ENCODE measurements at regions not wholly inside any gene's neighbourhood (a gene's known extent, or its start where the extent isn't known, plus 50 kb on each side); places are given as distances from the start of the nearest gene placed in this dataset.

- TF ChIP-seq POLR2AphosphoS5 (IDR thresholded peaks at IDR 0.05; ENCODE audit: low read depth, low read length) (no peak), TAF1 (IDR thresholded peaks at IDR 0.05; ENCODE audit: borderline replicate concordance, insufficient read depth, low read length) (no peak)
Measured at GRCh38 chr12:83386527-83387264, 700.0 kb downstream of the TMTC2 start.

DNA sequence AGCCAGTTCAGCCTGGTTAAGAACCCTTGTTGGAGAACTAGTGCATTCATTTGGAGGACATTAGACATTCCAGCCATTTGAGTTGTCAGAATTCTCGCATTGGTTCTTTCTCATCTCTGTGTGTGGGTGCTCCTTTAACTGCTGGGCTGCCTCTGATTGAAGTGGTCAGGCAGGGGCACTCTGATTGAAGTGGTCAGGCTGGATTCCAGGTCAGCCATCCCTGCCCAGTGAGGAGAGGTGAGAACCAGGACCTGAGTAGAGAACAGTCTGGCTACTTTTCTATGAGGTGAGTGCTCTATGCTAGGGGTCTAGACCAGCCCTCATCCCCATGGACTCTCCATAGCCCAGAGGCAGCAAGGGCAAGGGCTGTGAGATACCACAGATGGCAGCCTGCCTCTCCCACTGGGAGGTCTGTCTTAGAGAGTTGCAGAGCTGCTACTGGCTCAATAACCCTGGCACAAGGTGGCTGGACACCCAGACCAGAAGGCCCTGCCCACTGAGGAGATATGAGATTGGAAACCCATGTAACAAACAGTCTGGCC is 691.6 kb downstream of the TMTC2 start:
- TF ChIP-seq REST (IDR thresholded peaks at IDR 0.05; ENCODE audit: insufficient read depth in 1 of 2, low read depth in 2 of 2, low read length in 2 of 2) (no peak), TAF1 (IDR thresholded peaks at IDR 0.05; ENCODE audit: borderline replicate concordance, insufficient read depth, low read length) (no peak), FOXP2 (optimal IDR thresholded peaks at IDR 0.05; ENCODE audit: borderline replicate concordance, extremely low read depth, extremely low read length, insufficient read depth) (no peak), SIN3A (IDR thresholded peaks at IDR 0.05; ENCODE audit: borderline replicate concordance, insufficient read depth, low read length) (no peak), POLR2AphosphoS5 (IDR thresholded peaks at IDR 0.05; ENCODE audit: low read depth, low read length) (no peak)

GRCh38 chr12:83365317-83365716 is 678.6 kb downstream of the TMTC2 start:
- no peak for TF ChIP-seq TAF1 (IDR thresholded peaks at IDR 0.05; ENCODE audit: borderline replicate concordance, insufficient read depth, low read length)
- TF ChIP-seq POLR2AphosphoS5 (IDR thresholded peaks at IDR 0.05; ENCODE audit: low read depth, low read length), result no peak
- TF ChIP-seq SIN3A (IDR thresholded peaks at IDR 0.05; ENCODE audit: borderline replicate concordance, insufficient read depth, low read length), result no peak
- TF ChIP-seq FOXP2 (optimal IDR thresholded peaks at IDR 0.05; ENCODE audit: borderline replicate concordance, extremely low read depth, extremely low read length, insufficient read depth), result no peak
- no peak for TF ChIP-seq REST (IDR thresholded peaks at IDR 0.05; ENCODE audit: insufficient read depth in 1 of 2, low read depth in 2 of 2, low read length in 2 of 2)

GRCh38 chr12:83361475-83361874 is 674.8 kb downstream of the TMTC2 start:
- TF ChIP-seq SIN3A (IDR thresholded peaks at IDR 0.05; ENCODE audit: borderline replicate concordance, insufficient read depth, low read length), result no peak
- TF ChIP-seq REST (IDR thresholded peaks at IDR 0.05; ENCODE audit: insufficient read depth in 1 of 2, low read depth in 2 of 2, low read length in 2 of 2), result no peak
- no peak for TF ChIP-seq TAF1 (IDR thresholded peaks at IDR 0.05; ENCODE audit: borderline replicate concordance, insufficient read depth, low read length)
- no peak for TF ChIP-seq FOXP2 (optimal IDR thresholded peaks at IDR 0.05; ENCODE audit: borderline replicate concordance, extremely low read depth, extremely low read length, insufficient read depth)
- TF ChIP-seq POLR2AphosphoS5 (IDR thresholded peaks at IDR 0.05; ENCODE audit: low read depth, low read length), result no peak

DNA sequence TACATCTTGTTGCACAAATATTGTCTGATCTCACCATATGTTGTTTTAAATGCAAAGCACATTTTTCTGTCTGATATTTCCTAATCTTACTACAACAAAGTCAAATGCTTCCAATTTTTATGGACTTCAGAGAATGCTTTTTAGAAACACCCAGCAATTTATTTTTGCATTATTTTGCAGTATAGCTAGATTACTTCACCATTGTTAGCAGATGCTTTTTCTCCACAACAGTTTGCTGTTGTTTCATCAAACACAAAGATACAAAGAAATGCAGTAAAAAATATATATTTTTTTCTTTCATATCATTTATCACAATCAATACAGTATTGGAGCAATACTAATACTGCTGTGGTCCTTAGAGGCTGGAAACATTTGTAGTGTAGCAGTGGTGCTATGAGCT is 674.4 kb downstream of the TMTC2 start:
- TF ChIP-seq SIN3A (IDR thresholded peaks at IDR 0.05; ENCODE audit: borderline replicate concordance, insufficient read depth, low read length) (no peak), POLR2AphosphoS5 (IDR thresholded peaks at IDR 0.05; ENCODE audit: low read depth, low read length) (no peak), REST (IDR thresholded peaks at IDR 0.05; ENCODE audit: insufficient read depth in 1 of 2, low read depth in 2 of 2, low read length in 2 of 2) (no peak), TAF1 (IDR thresholded peaks at IDR 0.05; ENCODE audit: borderline replicate concordance, insufficient read depth, low read length) (no peak), FOXP2 (optimal IDR thresholded peaks at IDR 0.05; ENCODE audit: borderline replicate concordance, extremely low read depth, extremely low read length, insufficient read depth) (no peak)

All from PFSK-1 (cell line).